ENCODE measurements at regions not wholly inside any gene's neighbourhood (a gene's known extent, or its start where the extent isn't known, plus 50 kb on each side); places are given as distances from the start of the nearest gene placed in this dataset.

- no peak for TF ChIP-seq CTCF (IDR thresholded peaks at IDR 0.05; ENCODE audit: insufficient read depth, missing control alignments)
- FAIRE-seq (no peak), DNase-seq (ENCODE audit: insufficient read length, low spot score) (no peak)
These were observed 405.4 kb upstream of the TBL1XR1 start for GRCh38 chr3:177602601-177603147.

- no peak for TF ChIP-seq CTCF (IDR thresholded peaks at IDR 0.05; ENCODE audit: insufficient read depth, missing control alignments)
- FAIRE-seq (no peak), DNase-seq (ENCODE audit: insufficient read length, low spot score) (no peak)
These were observed 405.9 kb upstream of the TBL1XR1 start for GRCh38 chr3:177603148-177603603.

- DNase-seq (ENCODE audit: insufficient read length, low spot score) (no peak), FAIRE-seq (no peak)
- TF ChIP-seq CTCF (IDR thresholded peaks at IDR 0.05; ENCODE audit: insufficient read depth, missing control alignments), result no peak
These were observed 406.9 kb upstream of the TBL1XR1 start for GRCh38 chr3:177604181-177604580.

GRCh38 chr3:177606891-177607290 lies 409.6 kb upstream of the TBL1XR1 start:
- DNase-seq (ENCODE audit: insufficient read length, low spot score) (no peak), FAIRE-seq (no peak)
- no peak for TF ChIP-seq CTCF (IDR thresholded peaks at IDR 0.05; ENCODE audit: insufficient read depth, missing control alignments)

- TF ChIP-seq CTCF (IDR thresholded peaks at IDR 0.05; ENCODE audit: insufficient read depth, missing control alignments), result no peak
- no peak for DNase-seq (ENCODE audit: insufficient read length, low spot score)
- no peak for FAIRE-seq
These were observed 410.3 kb upstream of the TBL1XR1 start for GRCh38 chr3:177607589-177607988.

- no peak for DNase-seq (ENCODE audit: insufficient read length, low spot score)
- no peak for TF ChIP-seq CTCF (IDR thresholded peaks at IDR 0.05; ENCODE audit: insufficient read depth, missing control alignments)
- no peak for FAIRE-seq
These were observed 411.2 kb upstream of the TBL1XR1 start for GRCh38 chr3:177608443-177608842.

- DNase-seq (ENCODE audit: insufficient read length, low spot score) (no peak), FAIRE-seq (no peak)
- TF ChIP-seq CTCF (IDR thresholded peaks at IDR 0.05; ENCODE audit: insufficient read depth, missing control alignments), result no peak
These were observed 412.3 kb upstream of the TBL1XR1 start for GRCh38 chr3:177609613-177610012.
